ENCODE measurements at regions not wholly inside any gene's neighbourhood (a gene's known extent, or its start where the extent isn't known, plus 50 kb on each side); places are given as distances from the start of the nearest gene placed in this dataset.

DNA sequence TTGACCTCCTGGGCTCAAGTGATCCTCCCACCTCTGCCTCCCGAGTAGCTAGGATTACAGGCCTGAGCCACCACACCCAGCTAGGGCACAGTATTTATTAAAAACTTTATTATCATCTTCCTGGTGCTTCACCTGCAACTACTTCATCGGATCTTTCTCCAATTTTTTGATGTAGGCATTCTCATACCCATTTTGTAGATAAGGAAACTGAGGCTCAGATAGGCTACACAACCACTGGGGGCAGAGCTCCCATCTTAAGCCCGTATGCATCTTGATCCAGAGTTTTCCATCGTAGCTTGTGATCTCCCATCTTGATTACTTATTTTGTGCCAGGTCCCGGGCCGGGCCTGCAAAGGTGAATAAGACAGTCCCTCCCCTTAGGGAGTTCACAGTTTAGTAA, 68.1 kb upstream of the BCOR start (continued):
- no peak for TF ChIP-seq NR2C2 (IDR thresholded peaks at IDR 0.05; ENCODE audit: borderline replicate concordance, control insufficient read depth, insufficient read length, low read depth)

DNA sequence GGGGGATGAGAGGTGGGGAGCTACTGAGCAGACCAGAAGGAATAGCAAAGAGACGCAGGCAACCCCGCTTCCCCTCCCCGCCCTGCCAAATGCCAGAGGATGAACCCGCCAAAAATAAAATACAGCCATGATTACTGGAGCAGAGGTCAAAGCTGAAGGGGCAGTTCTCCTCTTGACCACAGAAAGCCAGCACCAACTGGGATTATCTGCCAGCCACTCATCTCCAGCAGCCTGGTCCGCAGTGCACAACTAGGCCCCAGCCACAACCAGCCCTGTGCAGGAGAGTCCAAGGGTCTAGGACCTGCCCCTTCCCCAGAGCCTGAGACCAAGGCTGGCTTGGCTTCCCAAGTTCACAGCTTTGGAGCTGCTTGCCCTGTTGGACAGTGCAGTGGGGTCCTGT, 67.4 kb upstream of the BCOR start:
- SMC1A ChIA-PET (ENCODE audit: uncharacterized antibody, unreplicated experiment) = no interaction called here
- BruUV-seq (replicated peaks) = no TSS peak
- Histone ChIP-seq H3K4me1 (ENCODE audit: control insufficient read depth, insufficient read depth, low read length) (peaks cover 5% of the 10 kb centered on the region; the same call in 1 of the 2 replicates), H2AFZ (ENCODE audit: control insufficient read depth, low read depth, low read length) (no peak overlapping the region), H3K27ac (ENCODE audit: control insufficient read depth, insufficient read depth) (no peak overlapping the region), H3K4me3 (no peak overlapping the region), H3K9ac (ENCODE audit: control insufficient read depth, insufficient read depth, low read length) (no peak overlapping the region), H3K27me3 (replicated peaks in 1 of 2; ENCODE audit: control insufficient read depth in 2 of 2, insufficient read depth in 2 of 2, low read length in 1 of 2) (no peaks in the 10 kb centered on the region), H3K4me2 (ENCODE audit: control insufficient read depth, insufficient read depth) (no peak overlapping the region), H3K9me3 (replicated peaks; ENCODE audit: control insufficient read depth, insufficient read depth, low read length) (no peaks in the 10 kb centered on the region; the same call in 2 of the 3 replicates), H3K79me2 (ENCODE audit: control insufficient read depth, insufficient read depth, low read length) (no peaks in the 10 kb centered on the region; the same call in 1 of the 2 replicates), H3K36me3 (ENCODE audit: control insufficient read depth in 2 of 2, insufficient read depth in 2 of 2, low read length in 1 of 2) (no peaks in the 10 kb centered on the region), H4K20me1 (ENCODE audit: control insufficient read depth, insufficient read depth) (no peaks in the 10 kb centered on the region; the same call in 1 of the 2 replicates)
- in situ Hi-C loops (cut with MboI) (no loop called here), intact Hi-C loops (cut with micrococcal nuclease; ENCODE audit: unreplicated experiment) (loop anchor here (5.0 kb wide), 1 partner anchor 353 kb away; no protein-coding TSS in a partner anchor)
- RAD21 ChIA-PET (ENCODE audit: unreplicated experiment) = interaction anchor here (0.5 kb wide), 1 partner anchor 282 kb away, joined by 3 read pairs; no protein-coding TSS in a partner anchor
- CTCF ChIA-PET = no interaction called here
- ATAC-seq = no peak
- no peak for FAIRE-seq
- no peak for DNase-seq (ENCODE audit: low read depth, low spot score)
- POLR2A ChIA-PET = no interaction called here
- WGBS (ENCODE audit: insufficient coverage, insufficient replicate concordance, low lambda C conversion rate, missing lambda C conversion rate) = 63% methylated on average over 4 of the region's 5 CpGs
- TF ChIP-seq MEF2A (IDR thresholded peaks at IDR 0.05; ENCODE audit: insufficient read depth, low read depth, low read length) = no peak
- no peak for TF ChIP-seq MAX (IDR thresholded peaks at IDR 0.05; ENCODE audit: low read depth, low read length)
- no peak for TF ChIP-seq ZNF592 (IDR thresholded peaks at IDR 0.05)
- TF ChIP-seq FOXK2 (IDR thresholded peaks at IDR 0.05) = no peak
- TF ChIP-seq BCL3 (IDR thresholded peaks at IDR 0.05; ENCODE audit: borderline replicate concordance, insufficient read depth, low read depth, low read length, poor library complexity, severe bottlenecking) = no peak
- TF ChIP-seq, protein P1, sequence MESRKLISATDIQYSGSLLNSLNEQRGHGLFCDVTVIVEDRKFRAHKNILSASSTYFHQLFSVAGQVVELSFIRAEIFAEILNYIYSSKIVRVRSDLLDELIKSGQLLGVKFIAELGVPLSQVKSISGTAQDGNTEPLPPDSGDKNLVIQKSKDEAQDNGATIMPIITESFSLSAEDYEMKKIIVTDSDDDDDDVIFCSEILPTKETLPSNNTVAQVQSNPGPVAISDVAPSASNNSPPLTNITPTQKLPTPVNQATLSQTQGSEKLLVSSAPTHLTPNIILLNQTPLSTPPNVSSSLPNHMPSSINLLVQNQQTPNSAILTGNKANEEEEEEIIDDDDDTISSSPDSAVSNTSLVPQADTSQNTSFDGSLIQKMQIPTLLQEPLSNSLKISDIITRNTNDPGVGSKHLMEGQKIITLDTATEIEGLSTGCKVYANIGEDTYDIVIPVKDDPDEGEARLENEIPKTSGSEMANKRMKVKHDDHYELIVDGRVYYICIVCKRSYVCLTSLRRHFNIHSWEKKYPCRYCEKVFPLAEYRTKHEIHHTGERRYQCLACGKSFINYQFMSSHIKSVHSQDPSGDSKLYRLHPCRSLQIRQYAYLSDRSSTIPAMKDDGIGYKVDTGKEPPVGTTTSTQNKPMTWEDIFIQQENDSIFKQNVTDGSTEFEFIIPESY (IDR thresholded peaks at IDR 0.05) = no peak
- no peak for TF ChIP-seq ZNF384 (IDR thresholded peaks at IDR 0.05; ENCODE audit: borderline replicate concordance, low read depth, low read length)
- no peak for TF ChIP-seq YBX1 (IDR thresholded peaks at IDR 0.05)
- no peak for TF ChIP-seq RCOR1 (conservative IDR thresholded peaks at IDR 0.05; ENCODE audit: low read depth, low read length)
- no peak for TF ChIP-seq CREB1 (IDR thresholded peaks at IDR 0.05; ENCODE audit: low read depth)
- TF ChIP-seq ZNF622 (IDR thresholded peaks at IDR 0.05) = no peak
